ENCODE measurements at regions not wholly inside any gene's neighbourhood (a gene's known extent, or its start where the extent isn't known, plus 50 kb on each side); places are given as distances from the start of the nearest gene placed in this dataset.

- no peak overlapping the region for H3K4me3 ChIP-seq (ENCODE audit: low read depth, low read length)
- CTCF ChIA-PET = no interaction called here
- no peaks in the 10 kb centered on the region for H3K27me3 ChIP-seq (ENCODE audit: control insufficient read depth, insufficient read depth, low read length)
- DNase-seq (ENCODE audit: low read depth) = no peak
- no peaks in the 10 kb centered on the region for H3K36me3 ChIP-seq (ENCODE audit: control insufficient read depth, insufficient read depth, low read length)
- no peak for TF ChIP-seq CTCF (IDR thresholded peaks at IDR 0.05; ENCODE audit: insufficient read depth, low read depth, low read length)
- POLR2A ChIA-PET = no interaction called here
These were observed 222.2 kb upstream of the EEF2KMT start for GRCh38 chr16:5319799-5320198.

- Histone ChIP-seq H3K36me3 (ENCODE audit: control insufficient read depth, insufficient read depth, low read length) (no peaks in the 10 kb centered on the region), H3K27me3 (ENCODE audit: control insufficient read depth, insufficient read depth, low read length) (no peaks in the 10 kb centered on the region), H3K4me3 (ENCODE audit: low read depth, low read length) (no peak overlapping the region)
- CTCF ChIA-PET = interaction anchor here (0.6 kb wide), 1 partner anchor 1104 kb away, joined by 3 read pairs; no protein-coding TSS in a partner anchor
- no peak for DNase-seq (ENCODE audit: low read depth)
- TF ChIP-seq CTCF (IDR thresholded peaks at IDR 0.05; ENCODE audit: insufficient read depth, low read depth, low read length) = no peak
- POLR2A ChIA-PET = no interaction called here
These were observed 218.3 kb upstream of the EEF2KMT start for GRCh38 chr16:5315914-5316313.

GRCh38 chr16:5314377-5314776, 216.8 kb upstream of the EEF2KMT start:
- CTCF ChIA-PET = no interaction called here
- no peak for DNase-seq (ENCODE audit: low read depth)
- H3K4me3 ChIP-seq (ENCODE audit: low read depth, low read length) = no peak overlapping the region
- no peak for TF ChIP-seq CTCF (IDR thresholded peaks at IDR 0.05; ENCODE audit: insufficient read depth, low read depth, low read length)
- no peaks in the 10 kb centered on the region for H3K27me3 ChIP-seq (ENCODE audit: control insufficient read depth, insufficient read depth, low read length)
- POLR2A ChIA-PET = no interaction called here
- H3K36me3 ChIP-seq (ENCODE audit: control insufficient read depth, insufficient read depth, low read length) = no peaks in the 10 kb centered on the region

- ChIA-PET CTCF (no interaction called here), POLR2A (no interaction called here)
- no peak overlapping the region for H3K4me3 ChIP-seq (ENCODE audit: low read depth, low read length)
- no peaks in the 10 kb centered on the region for H3K27me3 ChIP-seq (ENCODE audit: control insufficient read depth, insufficient read depth, low read length)
- no peaks in the 10 kb centered on the region for H3K36me3 ChIP-seq (ENCODE audit: control insufficient read depth, insufficient read depth, low read length)
- no peak for DNase-seq (ENCODE audit: low read depth)
- no peak for TF ChIP-seq CTCF (IDR thresholded peaks at IDR 0.05; ENCODE audit: insufficient read depth, low read depth, low read length)
These were observed 212.5 kb upstream of the EEF2KMT start for GRCh38 chr16:5309946-5310611.

GRCh38 chr16:5305023-5305422, 207.4 kb upstream of the EEF2KMT start:
- no peak overlapping the region for H3K4me3 ChIP-seq (ENCODE audit: low read depth, low read length)
- no peaks in the 10 kb centered on the region for H3K36me3 ChIP-seq (ENCODE audit: control insufficient read depth, insufficient read depth, low read length)
- CTCF ChIA-PET = no interaction called here
- POLR2A ChIA-PET = no interaction called here
- no peak for TF ChIP-seq CTCF (IDR thresholded peaks at IDR 0.05; ENCODE audit: insufficient read depth, low read depth, low read length)
- no peaks in the 10 kb centered on the region for H3K27me3 ChIP-seq (ENCODE audit: control insufficient read depth, insufficient read depth, low read length)
- no peak for DNase-seq (ENCODE audit: low read depth)
